ENCODE measurements at regions not wholly inside any gene's neighbourhood (a gene's known extent, or its start where the extent isn't known, plus 50 kb on each side); places are given as distances from the start of the nearest gene placed in this dataset.

GRCh38 chr1:224494343-224494742 lies 59.7 kb upstream of the WDR26 start:
- TF ChIP-seq, protein P1, sequence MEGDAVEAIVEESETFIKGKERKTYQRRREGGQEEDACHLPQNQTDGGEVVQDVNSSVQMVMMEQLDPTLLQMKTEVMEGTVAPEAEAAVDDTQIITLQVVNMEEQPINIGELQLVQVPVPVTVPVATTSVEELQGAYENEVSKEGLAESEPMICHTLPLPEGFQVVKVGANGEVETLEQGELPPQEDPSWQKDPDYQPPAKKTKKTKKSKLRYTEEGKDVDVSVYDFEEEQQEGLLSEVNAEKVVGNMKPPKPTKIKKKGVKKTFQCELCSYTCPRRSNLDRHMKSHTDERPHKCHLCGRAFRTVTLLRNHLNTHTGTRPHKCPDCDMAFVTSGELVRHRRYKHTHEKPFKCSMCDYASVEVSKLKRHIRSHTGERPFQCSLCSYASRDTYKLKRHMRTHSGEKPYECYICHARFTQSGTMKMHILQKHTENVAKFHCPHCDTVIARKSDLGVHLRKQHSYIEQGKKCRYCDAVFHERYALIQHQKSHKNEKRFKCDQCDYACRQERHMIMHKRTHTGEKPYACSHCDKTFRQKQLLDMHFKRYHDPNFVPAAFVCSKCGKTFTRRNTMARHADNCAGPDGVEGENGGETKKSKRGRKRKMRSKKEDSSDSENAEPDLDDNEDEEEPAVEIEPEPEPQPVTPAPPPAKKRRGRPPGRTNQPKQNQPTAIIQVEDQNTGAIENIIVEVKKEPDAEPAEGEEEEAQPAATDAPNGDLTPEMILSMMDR (IDR thresholded peaks at IDR 0.05 in 8 of 11, conservative IDR thresholded peaks at IDR 0.05 in 3 of 11) = no peak
- TF ChIP-seq POLR2A (IDR thresholded peaks at IDR 0.05) (no peak), POLR2AphosphoS5 (IDR thresholded peaks at IDR 0.05) (no peak)

Data from spleen (tissue), 7 donors.